Activated T-cell treated with anti-CD3 and anti-CD28 coated beads for 1 hour (primary cell): ENCODE measurements at regions not wholly inside any gene's neighbourhood (a gene's known extent, or its start where the extent isn't known, plus 50 kb on each side); places are given as distances from the start of the nearest gene placed in this dataset.
"Not testable (repeated sequence)": the region's sequence is repeated elsewhere in the genome, so short reads cannot be mapped to it uniquely, and the experiment has no call there.

Source experiments
- DNase-seq: peaks from one replicate; pipeline ENCODE4 v3.0.0-alpha.2; 2020; ENCODE audit warnings: low read depth

DNA sequence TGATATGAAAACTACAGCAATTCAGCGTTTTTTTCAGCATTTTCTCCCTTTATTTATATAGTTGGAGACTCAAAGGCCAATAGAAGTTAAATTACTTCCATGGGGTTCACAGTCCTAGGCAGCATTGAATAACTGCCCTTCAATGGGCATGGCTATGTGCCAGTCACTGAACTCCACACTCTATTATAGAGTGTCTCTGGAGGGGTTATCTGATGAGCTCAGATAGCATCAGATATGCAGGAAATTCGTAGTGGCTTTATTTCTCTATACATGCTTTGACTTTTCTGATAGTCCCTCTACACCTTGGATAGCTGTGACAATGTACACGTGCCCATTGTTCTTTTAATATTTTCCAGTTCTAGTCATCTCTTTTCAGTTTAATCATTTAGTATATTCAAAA is 396.9 kb upstream of the CBLB start:
- no peak for DNase-seq

DNA sequence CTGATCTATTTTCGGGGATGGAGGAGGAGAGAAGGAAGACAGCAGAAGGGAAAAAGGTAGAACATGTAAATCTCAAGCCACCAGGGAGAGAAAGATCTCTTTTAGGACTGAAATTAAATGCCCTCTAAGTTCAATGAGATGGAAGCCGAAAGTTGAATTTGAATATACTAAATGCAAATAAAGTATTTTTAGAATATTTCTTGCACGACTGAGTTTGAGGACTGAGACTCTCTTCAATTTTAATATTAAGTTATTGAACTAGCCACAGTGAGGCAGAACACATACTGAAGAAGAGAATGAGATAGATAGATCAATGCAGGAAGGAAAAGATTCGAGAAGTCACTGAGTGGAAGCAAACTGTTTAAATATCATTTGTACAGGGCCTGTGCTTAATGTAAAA is 399.9 kb upstream of the CBLB start:
- no peak for DNase-seq

DNA sequence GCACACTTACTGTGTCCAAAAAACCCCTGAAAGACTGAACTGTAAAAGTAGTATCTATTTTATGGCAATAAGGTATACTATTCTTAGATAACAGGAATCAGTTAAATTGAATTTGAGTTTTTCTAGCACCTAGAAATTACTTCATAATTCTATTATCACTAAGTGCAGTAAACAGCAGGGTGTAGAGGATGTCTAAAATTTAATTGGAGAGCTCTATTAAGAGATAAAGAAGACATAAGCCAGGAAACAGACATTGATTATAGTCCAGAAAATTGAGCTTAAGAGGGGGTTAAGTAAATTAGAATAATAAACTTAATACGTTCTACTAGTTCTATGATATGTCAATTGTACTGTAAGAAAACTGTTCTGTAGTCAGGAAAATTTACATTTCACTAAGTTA is 403.5 kb upstream of the CBLB start:
- DNase-seq, result no peak

DNA sequence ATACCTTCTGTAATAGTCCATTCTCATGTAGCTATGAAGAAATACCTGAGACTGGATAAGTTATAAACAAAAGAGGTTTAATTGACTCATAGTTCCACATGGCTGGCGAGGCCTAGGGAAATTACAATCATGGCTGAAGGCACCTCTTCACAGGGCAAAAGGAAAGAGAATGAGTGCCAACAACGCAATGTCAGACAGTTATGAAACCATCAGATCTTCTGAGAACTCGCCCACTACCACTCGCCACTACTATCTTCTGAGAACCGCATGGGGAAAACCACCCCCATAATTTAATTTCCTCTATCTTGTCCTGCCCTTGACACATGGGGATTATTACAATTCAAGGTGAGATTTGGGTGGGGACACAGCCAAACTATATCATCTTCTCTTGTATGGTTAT is 406.8 kb upstream of the CBLB start:
- DNase-seq, result no peak

DNA sequence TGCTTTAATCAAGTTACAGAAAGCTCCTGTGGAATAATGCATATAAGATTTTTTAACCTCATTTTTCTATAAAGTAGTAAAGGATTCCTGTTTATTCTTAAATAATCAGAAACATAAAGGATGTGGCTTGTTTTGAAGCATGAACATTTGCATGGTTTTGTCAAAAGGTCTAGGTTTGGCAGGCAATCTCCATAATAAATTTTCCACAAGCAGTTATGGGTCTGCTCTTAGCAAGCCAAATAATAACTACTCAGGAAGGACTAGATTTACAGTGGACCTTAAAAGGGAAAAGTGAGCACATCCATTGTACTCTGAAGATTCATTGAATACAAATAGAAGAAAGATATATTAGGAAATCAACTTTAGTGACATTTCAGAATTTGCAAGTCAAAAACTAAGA is 407.3 kb upstream of the CBLB start:
- no peak for DNase-seq

DNA sequence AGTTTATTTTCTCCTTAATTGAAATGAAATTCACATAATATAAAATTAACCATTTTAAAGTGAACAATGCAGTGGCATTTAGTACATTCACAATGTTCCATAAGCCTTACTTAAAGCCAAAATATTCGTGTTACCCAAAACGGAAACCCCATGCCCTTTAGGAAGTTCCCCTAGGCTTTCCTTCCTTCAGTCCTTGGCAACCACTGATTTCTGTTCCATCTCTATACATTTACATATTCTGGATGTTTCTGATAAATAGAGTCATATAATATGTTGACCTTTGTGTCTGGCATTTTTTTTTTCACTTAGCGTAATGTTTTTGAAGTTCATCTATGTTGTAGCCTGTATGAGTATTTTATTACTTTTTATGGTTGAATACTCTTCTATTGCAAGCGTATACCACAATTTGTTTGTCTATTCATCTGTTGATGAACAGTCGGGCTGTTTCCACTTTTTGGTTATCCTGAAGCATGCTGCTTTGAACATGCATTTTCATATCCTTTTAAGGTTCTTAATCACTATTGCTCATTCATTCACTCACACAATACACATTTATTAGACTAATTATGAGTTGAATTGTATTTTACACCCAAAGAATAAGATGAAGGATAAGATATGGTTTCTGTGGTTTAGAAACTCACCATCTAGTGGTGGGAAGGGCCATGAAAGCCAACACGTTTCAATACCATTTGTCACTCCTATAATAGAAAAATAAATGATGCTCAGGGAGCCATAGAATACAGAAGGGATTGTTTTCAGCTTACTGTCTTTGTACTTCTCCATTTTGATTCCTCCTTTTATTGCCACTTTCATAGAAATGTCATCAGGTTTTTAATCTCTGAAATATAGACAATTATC is 408.2 kb upstream of the CBLB start:
- no peak for DNase-seq

DNA sequence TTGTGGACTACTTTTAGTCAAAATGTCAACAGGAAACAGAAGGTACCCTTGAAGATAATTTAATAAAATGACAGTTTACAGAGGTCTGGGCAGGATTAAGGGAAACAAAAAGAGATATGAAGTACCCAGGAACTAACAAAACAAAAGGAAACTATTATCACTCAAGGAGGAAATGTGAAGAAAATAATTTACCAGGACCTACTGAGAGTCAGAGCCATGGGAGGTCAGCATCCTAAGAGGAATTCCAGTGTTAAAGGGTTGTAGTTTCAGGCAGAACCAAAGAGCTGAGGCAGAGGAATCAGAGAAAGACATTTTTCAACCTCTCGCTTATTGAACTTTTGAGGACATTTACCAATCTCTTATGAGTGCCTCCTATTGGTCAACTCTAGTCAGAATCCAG is 408.9 kb upstream of the CBLB start:
- DNase-seq, result no peak

DNA sequence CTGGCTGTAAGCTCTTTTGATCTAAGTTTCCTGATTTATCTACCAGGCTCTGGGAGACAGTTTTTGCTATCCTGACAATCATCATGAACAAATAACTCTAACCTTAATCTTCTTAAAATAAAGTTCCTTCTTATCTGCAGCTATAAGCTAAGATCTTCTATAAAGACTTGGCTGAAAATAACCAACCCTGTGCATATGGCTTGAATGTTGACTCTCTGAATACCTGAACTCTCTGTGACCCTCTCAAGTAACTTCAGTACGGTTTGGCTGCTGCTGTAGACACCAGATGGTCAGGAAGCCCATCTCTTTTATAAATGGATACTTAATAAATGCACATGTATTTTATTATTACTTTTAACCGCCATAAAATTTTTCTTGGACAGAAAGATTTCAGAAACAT is 412.4 kb upstream of the CBLB start:
- DNase-seq, result no peak

DNA sequence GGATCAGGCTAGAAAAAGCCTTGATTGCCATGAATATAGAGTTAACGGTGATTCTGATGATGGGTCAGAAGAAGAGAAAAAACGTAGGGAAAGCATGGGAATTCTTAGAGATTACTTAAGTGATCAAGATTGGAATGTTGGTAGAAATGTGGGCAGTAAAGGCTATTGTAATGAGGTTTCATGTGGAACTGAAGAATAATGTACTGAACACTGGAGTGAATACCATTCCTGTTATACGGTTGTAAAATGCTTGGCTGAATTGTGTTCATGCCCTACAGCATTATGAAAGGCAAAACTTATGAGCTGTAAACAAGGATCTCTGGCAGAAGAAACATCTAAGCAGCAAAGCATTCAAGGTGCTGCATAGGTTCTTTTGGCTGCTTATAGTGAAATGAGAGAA is 414.1 kb upstream of the CBLB start:
- no peak for DNase-seq

DNA sequence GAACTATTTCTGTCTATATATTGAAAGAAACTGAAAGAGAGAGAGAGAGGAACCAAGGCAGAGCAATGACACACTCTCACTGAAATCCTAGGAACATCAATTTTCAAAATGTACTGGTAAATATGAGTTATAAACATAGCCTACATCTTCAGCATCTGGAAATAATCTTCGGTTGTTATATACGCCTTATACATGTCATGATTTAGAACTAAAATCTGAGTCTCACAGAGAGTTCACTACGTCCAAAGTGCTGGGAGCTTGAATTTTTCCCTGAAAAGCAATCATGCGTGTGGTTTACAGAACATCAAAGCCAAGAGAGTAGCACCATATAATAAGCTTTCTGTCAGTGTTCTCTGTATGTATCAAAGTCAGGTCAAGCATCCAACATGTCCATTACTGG is 420.0 kb upstream of the CBLB start:
- DNase-seq, result no peak

DNA sequence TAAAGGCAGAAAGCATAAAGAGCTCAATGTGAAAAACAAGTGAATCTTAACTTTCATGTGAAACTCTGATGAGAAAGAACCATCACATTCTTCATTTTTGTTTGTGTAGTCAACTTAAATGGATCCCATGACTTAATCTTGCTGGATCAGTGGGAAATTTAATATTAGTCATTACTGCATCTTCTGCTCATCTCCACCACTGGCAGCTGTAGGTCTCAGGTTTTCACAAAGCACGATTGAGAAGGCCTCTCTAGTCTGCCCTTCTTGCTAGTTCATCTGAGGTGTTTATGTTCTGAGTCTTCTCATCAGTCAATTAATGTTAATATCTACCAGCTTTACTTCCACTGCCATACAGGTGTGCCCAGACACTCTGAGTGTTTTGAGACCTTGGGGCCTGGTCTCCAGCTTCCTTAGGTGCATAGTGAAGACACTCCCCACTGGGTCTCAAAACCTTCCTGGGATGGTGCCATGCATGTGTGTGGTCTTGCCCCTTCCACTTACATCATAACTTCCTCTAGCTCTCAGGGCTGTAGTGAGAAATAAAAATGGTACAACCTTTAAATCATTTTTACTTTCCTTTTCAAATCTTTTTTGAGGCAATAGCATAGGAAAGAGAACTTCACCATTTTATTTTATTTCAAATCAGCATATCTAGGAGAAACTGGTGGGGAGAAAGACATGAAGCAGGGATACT is 421.6 kb upstream of the CBLB start:
- DNase-seq, result no peak

DNA sequence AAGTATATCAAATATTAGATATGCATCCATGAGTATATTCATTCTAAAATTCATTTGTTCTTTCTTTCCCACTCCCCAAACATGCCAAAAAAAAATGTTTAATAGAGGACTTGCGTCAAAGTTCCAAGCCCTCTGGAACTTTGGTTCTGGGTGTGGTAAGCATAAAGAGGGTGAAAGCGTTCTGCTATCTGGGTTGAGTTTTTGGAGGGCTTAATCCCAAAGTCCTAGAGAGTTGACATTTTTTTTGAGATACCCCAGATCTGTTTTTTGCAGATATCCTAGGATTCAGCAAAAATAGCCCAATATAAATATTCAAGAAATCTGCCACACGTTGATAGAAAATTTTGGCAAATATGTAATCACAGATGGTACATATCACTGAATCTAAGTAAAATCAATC is 424.3 kb upstream of the CBLB start:
- no peak for DNase-seq

DNA sequence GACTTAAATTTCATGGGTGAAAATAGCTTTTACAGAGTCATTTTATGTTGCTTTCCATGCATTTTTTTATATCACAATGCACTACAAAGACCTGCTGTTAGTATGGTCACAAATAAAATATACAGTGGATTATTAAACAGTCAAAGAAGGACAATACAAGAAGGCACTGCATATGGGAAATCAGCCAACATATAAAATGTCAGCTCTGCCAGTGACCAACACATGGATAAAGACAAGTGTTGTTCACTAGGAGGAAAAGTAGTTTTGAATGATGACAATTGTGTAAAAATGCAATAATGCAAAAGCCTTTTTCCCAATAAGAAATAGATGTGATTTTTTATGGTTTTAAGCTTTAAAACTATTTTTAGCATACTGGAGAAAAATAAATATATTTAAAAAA is 425.3 kb upstream of the CBLB start:
- no peak for DNase-seq

DNA sequence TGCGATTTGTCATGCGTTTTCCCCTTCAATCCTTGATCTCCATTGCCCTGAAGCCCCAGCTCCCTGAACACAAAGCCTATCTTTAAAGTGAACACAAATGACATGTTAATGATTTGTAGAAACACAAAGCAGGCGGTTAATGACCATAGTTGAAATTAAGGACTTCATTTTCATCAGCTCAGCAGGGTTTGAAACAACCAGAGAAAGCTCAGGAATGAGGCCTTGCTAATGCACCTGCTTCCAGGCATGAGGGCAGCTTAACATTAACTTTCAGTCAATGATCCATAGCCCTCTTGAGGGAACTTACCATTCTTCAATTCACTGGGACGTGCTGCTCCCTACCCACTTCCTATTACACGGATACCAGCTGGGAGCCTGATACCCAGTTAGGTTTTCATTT is 427.2 kb upstream of the CBLB start:
- no peak for DNase-seq

DNA sequence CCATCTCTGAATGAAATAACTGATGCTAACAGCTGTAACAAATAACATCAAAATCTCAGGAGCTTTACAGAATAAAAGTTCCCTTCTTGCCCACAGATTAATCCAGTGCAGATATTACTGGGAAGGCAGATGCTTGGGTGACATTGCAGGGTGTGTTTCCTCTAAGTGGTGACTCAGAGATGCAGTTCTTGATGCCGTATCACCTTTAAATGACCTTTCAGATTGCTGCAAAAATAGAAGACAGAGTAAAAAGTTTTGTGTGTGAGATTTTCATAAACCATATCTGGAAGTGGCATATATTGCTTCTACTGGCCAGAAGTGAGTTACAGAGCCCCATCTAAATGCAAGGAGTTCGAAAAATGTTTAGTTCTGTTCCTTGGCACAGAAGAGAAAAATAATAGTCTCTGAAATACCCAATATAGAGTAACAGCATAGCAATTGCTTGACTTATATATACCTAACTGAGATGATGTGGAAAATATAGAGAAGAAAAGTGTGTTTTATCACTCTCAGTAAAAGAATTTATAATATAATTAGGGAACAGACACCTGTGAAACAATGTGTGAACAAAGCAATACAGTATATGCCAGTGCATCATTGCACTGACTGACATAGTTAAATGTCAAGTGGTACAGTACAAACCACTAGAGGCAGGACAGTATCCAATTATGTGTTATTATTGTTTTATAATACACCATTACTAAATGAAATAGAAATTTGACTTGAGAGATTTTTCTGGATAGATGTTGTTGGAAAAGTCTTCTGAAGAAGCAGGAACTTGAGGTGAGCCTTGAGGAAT is 430.7 kb upstream of the CBLB start:
- DNase-seq, result no peak

DNA sequence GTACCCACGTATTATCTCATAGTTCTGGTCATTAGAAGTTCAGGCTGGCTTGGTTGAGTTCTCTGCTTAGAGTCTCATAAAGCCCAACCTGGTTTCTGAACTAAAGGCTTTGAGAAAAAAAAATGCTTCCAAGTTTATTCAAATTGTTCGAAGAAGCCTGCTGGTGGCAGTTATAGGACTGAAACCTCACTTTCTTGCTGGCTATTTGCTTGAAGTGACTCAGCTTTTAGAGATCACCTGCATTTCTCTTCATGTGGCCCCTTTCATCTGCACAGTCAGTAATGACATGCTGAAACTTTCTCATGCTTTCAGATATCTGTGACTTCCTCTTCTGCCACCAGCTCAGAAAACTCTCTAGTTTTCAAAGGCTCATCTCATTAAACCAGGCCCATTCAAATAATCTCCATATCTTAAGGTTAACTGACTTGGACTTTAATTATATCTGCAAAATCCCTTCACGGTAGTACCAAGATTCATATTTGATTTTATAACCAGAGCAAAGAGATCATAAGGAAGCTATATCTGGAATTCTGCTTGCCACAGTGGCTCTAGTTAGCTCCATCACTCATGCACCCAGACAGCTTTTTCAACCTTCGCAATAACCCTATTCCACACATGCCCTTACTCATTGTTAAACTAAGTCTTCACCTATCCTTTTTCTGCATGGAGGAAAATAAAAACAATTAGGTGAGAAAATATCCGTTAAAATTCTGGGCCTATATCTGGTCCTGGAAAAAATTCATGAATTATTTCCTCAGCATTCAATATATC is 433.8 kb upstream of the CBLB start:
- no peak for DNase-seq

DNA sequence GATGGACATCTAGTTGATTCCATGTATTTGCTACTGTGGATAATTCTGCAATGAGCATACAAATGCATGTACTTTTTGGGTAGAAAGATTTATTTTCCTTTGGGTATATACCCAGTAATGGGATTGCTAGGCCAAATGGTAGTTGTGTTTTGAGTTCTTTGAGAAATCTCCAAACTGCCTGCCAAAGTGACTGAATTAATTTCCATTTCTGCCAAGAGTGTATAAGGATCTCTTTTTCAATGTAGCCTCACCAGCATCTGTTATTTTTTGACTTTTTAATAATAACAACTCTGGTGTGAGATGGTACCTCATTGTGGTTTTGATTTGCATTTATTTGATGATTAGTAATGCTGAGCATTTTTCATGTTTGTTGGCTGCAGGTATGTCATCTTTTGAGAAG is 435.0 kb upstream of the CBLB start:
- DNase-seq, result no peak

DNA sequence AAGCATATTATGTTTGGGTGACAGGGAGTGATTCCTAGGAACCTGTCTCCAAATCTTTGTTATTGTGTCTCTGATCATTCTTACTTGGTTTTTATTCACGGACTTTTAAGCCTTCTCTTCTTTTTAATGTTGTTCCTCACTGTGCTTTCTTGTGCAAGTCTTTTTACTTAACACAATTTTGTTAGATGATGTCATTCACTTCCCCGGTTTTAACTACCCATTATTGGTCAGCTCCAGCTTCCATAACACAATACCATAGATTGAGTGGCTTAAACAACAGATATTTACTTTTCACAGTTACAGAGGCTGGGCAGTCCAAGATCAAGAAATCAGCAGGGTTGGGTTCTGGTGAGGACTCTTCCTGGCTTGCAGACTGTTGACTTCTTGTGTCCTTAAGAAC is 436.3 kb upstream of the CBLB start:
- no peak for DNase-seq

DNA sequence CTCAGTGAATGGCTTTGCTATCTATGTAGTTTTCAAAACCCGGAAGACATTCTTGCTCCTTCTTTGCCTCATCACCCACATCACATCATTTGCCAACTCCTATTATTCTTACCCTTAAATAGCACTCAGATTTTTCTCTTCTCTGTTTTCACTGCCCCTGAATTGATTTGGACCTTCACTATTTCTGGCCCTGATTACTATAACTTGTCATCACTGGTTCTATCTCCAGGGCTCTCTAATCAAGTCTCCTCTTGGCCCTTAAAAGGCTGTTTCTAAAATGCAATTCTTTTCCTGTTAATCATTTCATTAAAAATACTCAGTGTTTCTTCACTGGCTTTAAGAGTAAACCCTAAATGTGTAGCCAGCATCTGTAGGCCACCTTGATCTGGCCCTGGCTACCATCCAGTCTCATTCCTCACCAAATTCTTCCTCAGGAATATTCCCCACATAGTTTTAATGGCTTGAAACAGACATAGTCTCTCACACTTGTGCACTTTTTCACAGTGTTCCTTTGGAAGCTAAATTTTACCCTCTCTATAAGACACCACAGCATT is 437.1 kb upstream of the CBLB start:
- no peak for DNase-seq

DNA sequence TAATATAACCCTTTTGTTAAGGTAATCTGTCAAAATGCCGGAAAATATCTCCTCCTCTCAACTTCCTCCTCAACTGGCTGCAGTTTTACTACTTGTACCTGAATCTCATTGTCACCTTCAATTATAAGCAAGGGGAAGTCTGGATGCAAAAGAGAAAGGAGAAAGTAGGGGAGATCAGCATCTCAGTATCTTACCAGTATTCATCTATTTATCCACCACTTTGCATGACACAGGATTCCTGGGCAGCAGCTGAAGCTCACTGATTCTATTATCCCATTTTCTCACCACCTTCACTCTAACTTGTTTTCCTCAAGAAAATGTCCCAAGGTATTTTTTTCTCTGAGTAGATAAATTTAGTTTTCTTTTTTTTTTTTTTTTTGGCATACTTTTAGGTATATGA is 440.5 kb upstream of the CBLB start:
- no peak for DNase-seq

DNA sequence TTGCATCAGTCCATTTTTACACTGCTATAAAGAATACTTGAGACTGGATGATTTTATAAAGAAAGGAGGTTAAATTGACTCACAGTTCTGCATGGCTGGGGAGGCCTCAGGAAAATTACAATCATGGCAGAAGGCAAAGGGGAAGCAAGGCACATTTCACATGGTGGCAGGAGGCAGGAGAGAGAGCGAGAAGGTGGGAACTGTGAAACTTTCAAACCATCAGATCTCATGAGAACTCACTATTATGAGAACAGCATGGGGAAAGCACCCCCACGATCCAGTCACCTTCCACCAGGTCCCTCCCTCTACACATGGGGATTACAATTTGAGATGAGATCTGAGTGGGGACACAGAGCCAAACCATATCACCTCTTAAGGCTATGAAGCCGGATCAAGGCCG is 441.0 kb upstream of the CBLB start:
- DNase-seq, result not testable (repeated sequence)
